H1 (cell line): ENCODE measurements at regions not wholly inside any gene's neighbourhood (a gene's known extent, or its start where the extent isn't known, plus 50 kb on each side); places are given as distances from the start of the nearest gene placed in this dataset.

ENCODE experiments used
- JUN ChIP-seq: IDR thresholded peaks from 2 replicates; pipeline ENCODE4 v1.6.1; 2011; ENCODE audit warnings: low read depth, mild to moderate bottlenecking, improper control_type of control experiment, low read length
- POLR2A ChIP-seq, 2 experiments: IDR thresholded peaks; 1 replicate in 1 of 2; 2 replicates in 1 of 2; pipeline ENCODE4 v1.6.1; 2011; ENCODE audit warnings: low read depth in 2 of 2, low read length in 2 of 2, mild to moderate bottlenecking in 2 of 2; ENCODE audit errors: control extremely low read depth in 1 of 2
- RFX5 ChIP-seq: IDR thresholded peaks from 2 replicates; pipeline ENCODE4 v1.6.1; 2011; ENCODE audit warnings: low read depth, low read length, improper control_type of control experiment, borderline replicate concordance
- RXRA ChIP-seq: IDR thresholded peaks from 2 replicates; pipeline ENCODE4 v1.6.1; 2011; ENCODE audit warnings: low read depth, mild to moderate bottlenecking, low read length, moderate library complexity; ENCODE audit not compliant: insufficient read depth
- YY1 ChIP-seq: IDR thresholded peaks from 2 replicates; pipeline ENCODE4 v1.6.1; 2011; ENCODE audit warnings: low read depth, mild to moderate bottlenecking, low read length
- TF ChIP-seq, protein P1 (sequence below), 3 experiments: IDR thresholded peaks; 1 replicate in 2 of 3; 2 replicates in 1 of 3; pipeline versions ENCODE4 v1.5.1 to v1.6.1; 2011; ENCODE audit warnings: low read length in 3 of 3, mild to moderate bottlenecking in 3 of 3, inconsistent platforms in 2 of 3, low read depth in 1 of 3, moderate library complexity in 1 of 3; ENCODE audit not compliant: insufficient read depth in 1 of 3; ENCODE audit errors: control extremely low read depth in 1 of 3

DNA sequence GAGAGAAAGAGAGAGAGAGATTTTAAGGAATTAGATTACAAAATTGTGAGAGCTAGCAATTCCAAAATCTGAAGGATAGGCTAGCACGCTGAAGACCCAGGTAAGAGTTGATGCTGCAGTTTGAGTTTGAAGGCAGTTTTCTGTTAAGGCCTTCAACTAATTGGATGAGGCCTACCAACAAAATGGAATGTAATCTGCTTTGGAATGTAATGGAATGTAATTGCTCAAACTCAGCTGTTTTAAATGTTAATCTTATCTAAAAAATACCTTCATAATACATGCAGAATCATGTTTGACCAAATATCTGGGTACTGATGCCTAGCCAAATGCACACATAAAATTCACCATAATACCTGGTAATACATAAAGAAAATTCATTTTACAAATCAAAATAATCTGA is 976.1 kb downstream of the LTN1 start:
- no peak for TF ChIP-seq RFX5
- TF ChIP-seq, protein P1, sequence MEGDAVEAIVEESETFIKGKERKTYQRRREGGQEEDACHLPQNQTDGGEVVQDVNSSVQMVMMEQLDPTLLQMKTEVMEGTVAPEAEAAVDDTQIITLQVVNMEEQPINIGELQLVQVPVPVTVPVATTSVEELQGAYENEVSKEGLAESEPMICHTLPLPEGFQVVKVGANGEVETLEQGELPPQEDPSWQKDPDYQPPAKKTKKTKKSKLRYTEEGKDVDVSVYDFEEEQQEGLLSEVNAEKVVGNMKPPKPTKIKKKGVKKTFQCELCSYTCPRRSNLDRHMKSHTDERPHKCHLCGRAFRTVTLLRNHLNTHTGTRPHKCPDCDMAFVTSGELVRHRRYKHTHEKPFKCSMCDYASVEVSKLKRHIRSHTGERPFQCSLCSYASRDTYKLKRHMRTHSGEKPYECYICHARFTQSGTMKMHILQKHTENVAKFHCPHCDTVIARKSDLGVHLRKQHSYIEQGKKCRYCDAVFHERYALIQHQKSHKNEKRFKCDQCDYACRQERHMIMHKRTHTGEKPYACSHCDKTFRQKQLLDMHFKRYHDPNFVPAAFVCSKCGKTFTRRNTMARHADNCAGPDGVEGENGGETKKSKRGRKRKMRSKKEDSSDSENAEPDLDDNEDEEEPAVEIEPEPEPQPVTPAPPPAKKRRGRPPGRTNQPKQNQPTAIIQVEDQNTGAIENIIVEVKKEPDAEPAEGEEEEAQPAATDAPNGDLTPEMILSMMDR (IDR thresholded peaks at IDR 0.05; ENCODE audit: control extremely low read depth in 1 of 3, insufficient read depth in 1 of 3, low read depth in 1 of 3, low read length in 3 of 3) = no peak
- TF ChIP-seq POLR2A (IDR thresholded peaks at IDR 0.05; ENCODE audit: control extremely low read depth in 1 of 2, low read depth in 2 of 2, low read length in 2 of 2) = no peak
- TF ChIP-seq YY1 = no peak
- TF ChIP-seq RXRA = no peak
- TF ChIP-seq JUN = no peak
